ENCODE measurements at regions not wholly inside any gene's neighbourhood (a gene's known extent, or its start where the extent isn't known, plus 50 kb on each side); places are given as distances from the start of the nearest gene placed in this dataset.

- no peak overlapping the region for H3K27ac ChIP-seq
- intact Hi-C loops (cut with DNase I; ENCODE audit: low total_unique reads): no loop called here
- in situ Hi-C loops (cut with MboI; ENCODE audit: low sequenced_read_pairs in 4 of 4): no loop called here
- H3K4me1 ChIP-seq: no peaks in the 10 kb centered on the region
- H3K27me3 ChIP-seq: no peaks in the 10 kb centered on the region
- no peaks in the 10 kb centered on the region for H3K36me3 ChIP-seq
- DNase-seq (no peak), ATAC-seq (no peak)
- TF ChIP-seq CTCF (IDR thresholded peaks at IDR 0.05 in 4 of 5, conservative IDR thresholded peaks at IDR 0.05 in 1 of 5) (no peak), POLR2A (IDR thresholded peaks at IDR 0.05) (no peak)
- no peaks in the 10 kb centered on the region for H3K9me3 ChIP-seq
- H3K4me3 ChIP-seq: no peak overlapping the region
Observed at GRCh38 chr5:165448753-165449152, 1943.3 kb downstream of the MAT2B start.

- intact Hi-C loops (cut with DNase I; ENCODE audit: low total_unique reads) (no loop called here), in situ Hi-C loops (cut with MboI; ENCODE audit: low sequenced_read_pairs in 4 of 4) (no loop called here)
- no peak for DNase-seq
- no peak overlapping the region for H3K27ac ChIP-seq
- H3K36me3 ChIP-seq: no peaks in the 10 kb centered on the region
- H3K9me3 ChIP-seq: no peaks in the 10 kb centered on the region
- H3K27me3 ChIP-seq: no peaks in the 10 kb centered on the region
- no peaks in the 10 kb centered on the region for H3K4me1 ChIP-seq
- no peak overlapping the region for H3K4me3 ChIP-seq
- no peak for ATAC-seq
- TF ChIP-seq POLR2A (IDR thresholded peaks at IDR 0.05): no peak
- no peak for TF ChIP-seq CTCF (IDR thresholded peaks at IDR 0.05 in 4 of 5, conservative IDR thresholded peaks at IDR 0.05 in 1 of 5)
Observed at GRCh38 chr5:165457859-165458481, 1952.6 kb downstream of the MAT2B start.

GRCh38 chr5:165459232-165459631 is 1953.8 kb downstream of the MAT2B start:
- in situ Hi-C loops (cut with MboI; ENCODE audit: low sequenced_read_pairs in 4 of 4): no loop called here
- H3K4me3 ChIP-seq: no peak overlapping the region
- intact Hi-C loops (cut with DNase I; ENCODE audit: low total_unique reads): no loop called here
- ATAC-seq: no peak
- H3K4me1 ChIP-seq: no peaks in the 10 kb centered on the region
- TF ChIP-seq CTCF (IDR thresholded peaks at IDR 0.05 in 4 of 5, conservative IDR thresholded peaks at IDR 0.05 in 1 of 5) (no peak), POLR2A (IDR thresholded peaks at IDR 0.05) (no peak)
- H3K27me3 ChIP-seq: no peaks in the 10 kb centered on the region
- H3K27ac ChIP-seq: no peak overlapping the region
- H3K36me3 ChIP-seq: no peaks in the 10 kb centered on the region
- H3K9me3 ChIP-seq: no peaks in the 10 kb centered on the region
- no peak for DNase-seq

GRCh38 chr5:165460911-165461310 is 1955.5 kb downstream of the MAT2B start:
- no peak overlapping the region for H3K4me3 ChIP-seq
- TF ChIP-seq CTCF (IDR thresholded peaks at IDR 0.05 in 4 of 5, conservative IDR thresholded peaks at IDR 0.05 in 1 of 5) (no peak), POLR2A (IDR thresholded peaks at IDR 0.05) (no peak)
- DNase-seq (no peak), ATAC-seq (no peak)
- in situ Hi-C loops (cut with MboI; ENCODE audit: low sequenced_read_pairs in 4 of 4): no loop called here
- H3K27me3 ChIP-seq: no peaks in the 10 kb centered on the region
- no peaks in the 10 kb centered on the region for H3K4me1 ChIP-seq
- no peaks in the 10 kb centered on the region for H3K9me3 ChIP-seq
- H3K27ac ChIP-seq: no peak overlapping the region
- intact Hi-C loops (cut with DNase I; ENCODE audit: low total_unique reads): no loop called here
- no peaks in the 10 kb centered on the region for H3K36me3 ChIP-seq

GRCh38 chr5:165477546-165477945 is 1972.1 kb downstream of the MAT2B start:
- in situ Hi-C loops (cut with MboI; ENCODE audit: low sequenced_read_pairs in 4 of 4): no loop called here
- no peaks in the 10 kb centered on the region for H3K4me1 ChIP-seq

More at GRCh38 chr5:165477546-165477945, 1972.1 kb downstream of the MAT2B start:
- Histone ChIP-seq H3K27me3 (no peaks in the 10 kb centered on the region), H3K4me3 (no peak overlapping the region), H3K27ac (no peak overlapping the region), H3K36me3 (no peaks in the 10 kb centered on the region), H3K9me3 (no peaks in the 10 kb centered on the region)
- DNase-seq (no peak), ATAC-seq (no peak)
- intact Hi-C loops (cut with DNase I; ENCODE audit: low total_unique reads): no loop called here
- no peak for TF ChIP-seq CTCF (IDR thresholded peaks at IDR 0.05 in 4 of 5, conservative IDR thresholded peaks at IDR 0.05 in 1 of 5)
- no peak for TF ChIP-seq POLR2A (IDR thresholded peaks at IDR 0.05)

Measured in gastrocnemius medialis (tissue), 4 donors.